Activated CD4-positive, alpha-beta T cell treated with anti-CD3 and anti-CD28 coated beads for 24 hours (primary cell): ENCODE measurements at regions not wholly inside any gene's neighbourhood (a gene's known extent, or its start where the extent isn't known, plus 50 kb on each side); places are given as distances from the start of the nearest gene placed in this dataset.

Experiments used
- DNase-seq, 2 donors: peaks; one replicate each; pipeline ENCODE4 v3.0.0-alpha.2; 2020; ENCODE audit warnings: low read depth in 2 of 2

GRCh38 chr1:5475572-5475971 is 516.7 kb downstream of the NPHP4 start:
- no peak for DNase-seq

- DNase-seq, result no peak
These were observed 519.0 kb downstream of the NPHP4 start for GRCh38 chr1:5473268-5473667.

- DNase-seq, result no peak
These were observed 525.7 kb downstream of the NPHP4 start for GRCh38 chr1:5466487-5466886.

- DNase-seq, result no peak
These were observed 526.9 kb downstream of the NPHP4 start for GRCh38 chr1:5465281-5465711.

- DNase-seq, result no peak
These were observed 527.9 kb downstream of the NPHP4 start for GRCh38 chr1:5464366-5464765.

GRCh38 chr1:5460974-5461373 is 531.3 kb downstream of the NPHP4 start:
- no peak for DNase-seq

GRCh38 chr1:5459839-5460610 is 532.2 kb downstream of the NPHP4 start:
- no peak for DNase-seq

GRCh38 chr1:5458248-5458647 is 534.0 kb downstream of the NPHP4 start:
- no peak for DNase-seq

GRCh38 chr1:5456090-5456811 is 536.0 kb downstream of the NPHP4 start:
- no peak for DNase-seq

- DNase-seq, result no peak
These were observed 536.6 kb downstream of the NPHP4 start for GRCh38 chr1:5455651-5456050.

- DNase-seq, result no peak
These were observed 537.2 kb downstream of the NPHP4 start for GRCh38 chr1:5455056-5455455.

- DNase-seq, result no peak
These were observed 538.9 kb downstream of the NPHP4 start for GRCh38 chr1:5453347-5453746.

GRCh38 chr1:5451671-5452070 is 540.6 kb downstream of the NPHP4 start:
- no peak for DNase-seq

GRCh38 chr1:5448486-5448885 is 543.7 kb downstream of the NPHP4 start:
- peak in 1 of 2 donors; percentile 9 for DNase-seq

GRCh38 chr1:5447503-5447960 is 544.7 kb downstream of the NPHP4 start:
- no peak for DNase-seq

GRCh38 chr1:5444396-5444795 is 547.8 kb downstream of the NPHP4 start:
- DNase-seq, result no peak

GRCh38 chr1:5436808-5437207 is 555.4 kb downstream of the NPHP4 start:
- no peak for DNase-seq

GRCh38 chr1:5435414-5435813 is 556.8 kb downstream of the NPHP4 start:
- DNase-seq, result no peak

GRCh38 chr1:5432436-5432835 is 559.8 kb downstream of the NPHP4 start:
- no peak for DNase-seq

GRCh38 chr1:5430911-5431697 is 561.1 kb downstream of the NPHP4 start:
- DNase-seq, result no peak

GRCh38 chr1:5430136-5430535 is 562.1 kb downstream of the NPHP4 start:
- DNase-seq, result no peak

- no peak for DNase-seq
These were observed 563.9 kb downstream of the NPHP4 start for GRCh38 chr1:5428351-5428750.
